ENCODE measurements at regions not wholly inside any gene's neighbourhood (a gene's known extent, or its start where the extent isn't known, plus 50 kb on each side); places are given as distances from the start of the nearest gene placed in this dataset.

GRCh38 chr14:83129496-83129895 lies 1595.8 kb upstream of the SEL1L start:
- intact Hi-C loops (cut with micrococcal nuclease) = no loop called here
- BruUV-seq (replicated peaks) = no TSS peak
- Mint-ChIP-seq H3K4me3 (ENCODE audit: unreplicated experiment) (no peak overlapping the region), H3K27me3 (ENCODE audit: insufficient read depth, unreplicated experiment) (no peaks in the 10 kb centered on the region), H3K9me3 (ENCODE audit: unreplicated experiment) (peaks cover 11% of the 10 kb centered on the region), H3K4me1 (ENCODE audit: insufficient read depth, unreplicated experiment) (no peaks in the 10 kb centered on the region), H3K36me3 (ENCODE audit: insufficient read depth, unreplicated experiment) (no peaks in the 10 kb centered on the region), H3K27ac (ENCODE audit: low read depth, unreplicated experiment) (no peak overlapping the region)
- TF ChIP-seq CTCF (IDR thresholded peaks at IDR 0.05; ENCODE audit: unreplicated experiment) = no peak
- DNase-seq (ENCODE audit: unreplicated experiment) = no peak
- ChIA-PET CTCF (no interaction called here), POLR2A (no interaction called here)

- POLR2A ChIA-PET = no interaction called here
- intact Hi-C loops (cut with micrococcal nuclease) = no loop called here
- no TSS peak for BruUV-seq (replicated peaks)
- no peaks in the 10 kb centered on the region for H3K9me3 Mint-ChIP-seq (ENCODE audit: unreplicated experiment)
- H3K4me1 Mint-ChIP-seq (ENCODE audit: insufficient read depth, unreplicated experiment) = no peaks in the 10 kb centered on the region
- H3K27me3 Mint-ChIP-seq (ENCODE audit: insufficient read depth, unreplicated experiment) = no peaks in the 10 kb centered on the region
- no peak for DNase-seq (ENCODE audit: unreplicated experiment)
- no peak for TF ChIP-seq CTCF (IDR thresholded peaks at IDR 0.05; ENCODE audit: unreplicated experiment)
- H3K4me3 Mint-ChIP-seq (ENCODE audit: unreplicated experiment) = no peak overlapping the region
- CTCF ChIA-PET = no interaction called here
- H3K36me3 Mint-ChIP-seq (ENCODE audit: insufficient read depth, unreplicated experiment) = no peaks in the 10 kb centered on the region
- H3K27ac Mint-ChIP-seq (ENCODE audit: low read depth, unreplicated experiment) = no peak overlapping the region
Observed at GRCh38 chr14:83133981-83134645, 1600.5 kb upstream of the SEL1L start.

GRCh38 chr14:83140756-83141155 lies 1607.1 kb upstream of the SEL1L start:
- POLR2A ChIA-PET = no interaction called here
- H3K27me3 Mint-ChIP-seq (ENCODE audit: insufficient read depth, unreplicated experiment) = no peaks in the 10 kb centered on the region
- no peak for TF ChIP-seq CTCF (IDR thresholded peaks at IDR 0.05; ENCODE audit: unreplicated experiment)
- no peaks in the 10 kb centered on the region for H3K36me3 Mint-ChIP-seq (ENCODE audit: insufficient read depth, unreplicated experiment)
- DNase-seq (ENCODE audit: unreplicated experiment) = no peak
- CTCF ChIA-PET = interaction anchor here (0.6 kb wide), 1 partner anchor 366 kb away, joined by 4 read pairs; no protein-coding TSS in a partner anchor
- intact Hi-C loops (cut with micrococcal nuclease) = no loop called here
- BruUV-seq (replicated peaks) = no TSS peak
- no peak overlapping the region for H3K4me3 Mint-ChIP-seq (ENCODE audit: unreplicated experiment)
- H3K9me3 Mint-ChIP-seq (ENCODE audit: unreplicated experiment) = peaks cover 14% of the 10 kb centered on the region
- no peak overlapping the region for H3K27ac Mint-ChIP-seq (ENCODE audit: low read depth, unreplicated experiment)
- no peaks in the 10 kb centered on the region for H3K4me1 Mint-ChIP-seq (ENCODE audit: insufficient read depth, unreplicated experiment)

- intact Hi-C loops (cut with micrococcal nuclease) = no loop called here
- Mint-ChIP-seq H3K36me3 (ENCODE audit: insufficient read depth, unreplicated experiment) (no peaks in the 10 kb centered on the region), H3K27ac (ENCODE audit: low read depth, unreplicated experiment) (no peak overlapping the region), H3K9me3 (ENCODE audit: unreplicated experiment) (peaks cover 14% of the 10 kb centered on the region), H3K4me3 (ENCODE audit: unreplicated experiment) (no peak overlapping the region), H3K4me1 (ENCODE audit: insufficient read depth, unreplicated experiment) (no peaks in the 10 kb centered on the region), H3K27me3 (ENCODE audit: insufficient read depth, unreplicated experiment) (no peaks in the 10 kb centered on the region)
- no TSS peak for BruUV-seq (replicated peaks)
- ChIA-PET POLR2A (interaction anchor here (0.7 kb wide), 1 partner anchor 147 kb away, joined by 3 read pairs; no protein-coding TSS in a partner anchor), CTCF (no interaction called here)
- no peak for DNase-seq (ENCODE audit: unreplicated experiment)
- no peak for TF ChIP-seq CTCF (IDR thresholded peaks at IDR 0.05; ENCODE audit: unreplicated experiment)
Observed at GRCh38 chr14:83147006-83147405, 1613.4 kb upstream of the SEL1L start.
